ENCODE measurements at regions not wholly inside any gene's neighbourhood (a gene's known extent, or its start where the extent isn't known, plus 50 kb on each side); places are given as distances from the start of the nearest gene placed in this dataset.

GRCh38 chr7:115883629-115884028, 146.9 kb downstream of the TFEC start:
- H3K27me3 Mint-ChIP-seq, result no peaks in the 10 kb centered on the region
- H3K9me3 Mint-ChIP-seq (ENCODE audit: low read depth), result peaks cover 3% of the 10 kb centered on the region
- H3K4me3 Mint-ChIP-seq, result no peak overlapping the region
- H3K4me1 Mint-ChIP-seq (ENCODE audit: low read depth), result no peaks in the 10 kb centered on the region
- H3K36me3 Mint-ChIP-seq, result no peaks in the 10 kb centered on the region
- no peak overlapping the region for H3K27ac Mint-ChIP-seq

- Mint-ChIP-seq H3K9me3 (ENCODE audit: low read depth) (no peaks in the 10 kb centered on the region), H3K4me1 (ENCODE audit: low read depth) (no peaks in the 10 kb centered on the region), H3K27ac (no peak overlapping the region), H3K27me3 (no peaks in the 10 kb centered on the region), H3K36me3 (no peaks in the 10 kb centered on the region), H3K4me3 (no peak overlapping the region)
Observed at GRCh38 chr7:115881476-115881875, 149.1 kb downstream of the TFEC start.

- H3K36me3 Mint-ChIP-seq, result no peaks in the 10 kb centered on the region
Observed at GRCh38 chr7:115879171-115879570, 151.4 kb downstream of the TFEC start.

GRCh38 chr7:115869801-115870200, 160.8 kb downstream of the TFEC start:
- Mint-ChIP-seq H3K9me3 (ENCODE audit: low read depth) (no peaks in the 10 kb centered on the region), H3K4me3 (no peak overlapping the region), H3K27me3 (no peaks in the 10 kb centered on the region), H3K27ac (no peak overlapping the region), H3K36me3 (no peaks in the 10 kb centered on the region), H3K4me1 (ENCODE audit: low read depth) (no peaks in the 10 kb centered on the region)

More at GRCh38 chr7:115879171-115879570, 151.4 kb downstream of the TFEC start:
- Mint-ChIP-seq H3K4me1 (ENCODE audit: low read depth) (no peaks in the 10 kb centered on the region), H3K9me3 (ENCODE audit: low read depth) (no peaks in the 10 kb centered on the region), H3K27me3 (no peaks in the 10 kb centered on the region), H3K27ac (no peak overlapping the region), H3K4me3 (no peak overlapping the region)

GRCh38 chr7:115869190-115869589, 161.4 kb downstream of the TFEC start:
- Mint-ChIP-seq H3K4me1 (ENCODE audit: low read depth) (no peaks in the 10 kb centered on the region), H3K27me3 (no peaks in the 10 kb centered on the region), H3K36me3 (no peaks in the 10 kb centered on the region), H3K27ac (no peak overlapping the region), H3K9me3 (ENCODE audit: low read depth) (no peaks in the 10 kb centered on the region), H3K4me3 (no peak overlapping the region)

GRCh38 chr7:115868369-115868768, 162.2 kb downstream of the TFEC start:
- Mint-ChIP-seq H3K27ac (no peak overlapping the region), H3K4me1 (ENCODE audit: low read depth) (no peaks in the 10 kb centered on the region), H3K4me3 (no peak overlapping the region), H3K36me3 (no peaks in the 10 kb centered on the region), H3K27me3 (no peaks in the 10 kb centered on the region), H3K9me3 (ENCODE audit: low read depth) (no peaks in the 10 kb centered on the region)

GRCh38 chr7:115864082-115864481, 166.5 kb downstream of the TFEC start:
- H3K27ac Mint-ChIP-seq, result no peak overlapping the region
- no peak overlapping the region for H3K4me3 Mint-ChIP-seq
- no peaks in the 10 kb centered on the region for H3K27me3 Mint-ChIP-seq
- H3K36me3 Mint-ChIP-seq, result no peaks in the 10 kb centered on the region
- no peaks in the 10 kb centered on the region for H3K4me1 Mint-ChIP-seq (ENCODE audit: low read depth)
- no peaks in the 10 kb centered on the region for H3K9me3 Mint-ChIP-seq (ENCODE audit: low read depth)

GRCh38 chr7:115851291-115851690, 179.3 kb downstream of the TFEC start:
- Mint-ChIP-seq H3K4me1 (ENCODE audit: low read depth) (no peaks in the 10 kb centered on the region), H3K27me3 (no peaks in the 10 kb centered on the region), H3K36me3 (no peaks in the 10 kb centered on the region), H3K4me3 (no peak overlapping the region), H3K27ac (no peak overlapping the region), H3K9me3 (ENCODE audit: low read depth) (no peaks in the 10 kb centered on the region)

- Mint-ChIP-seq H3K27ac (no peak overlapping the region), H3K27me3 (no peaks in the 10 kb centered on the region), H3K4me3 (no peak overlapping the region), H3K9me3 (ENCODE audit: low read depth) (no peaks in the 10 kb centered on the region), H3K36me3 (no peaks in the 10 kb centered on the region), H3K4me1 (ENCODE audit: low read depth) (no peaks in the 10 kb centered on the region)
Observed at GRCh38 chr7:115850774-115851173, 179.8 kb downstream of the TFEC start.

- Mint-ChIP-seq H3K36me3 (no peaks in the 10 kb centered on the region), H3K4me1 (ENCODE audit: low read depth) (no peaks in the 10 kb centered on the region), H3K9me3 (ENCODE audit: low read depth) (no peaks in the 10 kb centered on the region), H3K27ac (no peak overlapping the region), H3K4me3 (no peak overlapping the region), H3K27me3 (no peaks in the 10 kb centered on the region)
Observed at GRCh38 chr7:115844857-115845256, 185.7 kb downstream of the TFEC start.

GRCh38 chr7:115840702-115841101, 189.9 kb downstream of the TFEC start:
- H3K36me3 Mint-ChIP-seq, result no peaks in the 10 kb centered on the region
- no peaks in the 10 kb centered on the region for H3K9me3 Mint-ChIP-seq (ENCODE audit: low read depth)
- H3K27ac Mint-ChIP-seq, result no peak overlapping the region
- no peak overlapping the region for H3K4me3 Mint-ChIP-seq
- H3K27me3 Mint-ChIP-seq, result no peaks in the 10 kb centered on the region
- no peaks in the 10 kb centered on the region for H3K4me1 Mint-ChIP-seq (ENCODE audit: low read depth)

GRCh38 chr7:115838829-115839228, 191.7 kb downstream of the TFEC start:
- Mint-ChIP-seq H3K4me1 (ENCODE audit: low read depth) (no peaks in the 10 kb centered on the region), H3K4me3 (no peak overlapping the region), H3K27me3 (no peaks in the 10 kb centered on the region), H3K27ac (no peak overlapping the region), H3K36me3 (no peaks in the 10 kb centered on the region), H3K9me3 (ENCODE audit: low read depth) (no peaks in the 10 kb centered on the region)

GRCh38 chr7:115831371-115831770, 199.2 kb downstream of the TFEC start:
- Mint-ChIP-seq H3K4me1 (ENCODE audit: low read depth) (no peaks in the 10 kb centered on the region), H3K27ac (no peak overlapping the region), H3K9me3 (ENCODE audit: low read depth) (no peaks in the 10 kb centered on the region), H3K4me3 (no peak overlapping the region), H3K27me3 (no peaks in the 10 kb centered on the region), H3K36me3 (no peaks in the 10 kb centered on the region)

- no peak overlapping the region for H3K27ac Mint-ChIP-seq
- H3K9me3 Mint-ChIP-seq (ENCODE audit: low read depth), result no peaks in the 10 kb centered on the region
- no peak overlapping the region for H3K4me3 Mint-ChIP-seq
- H3K36me3 Mint-ChIP-seq, result no peaks in the 10 kb centered on the region
- H3K4me1 Mint-ChIP-seq (ENCODE audit: low read depth), result no peaks in the 10 kb centered on the region
- no peaks in the 10 kb centered on the region for H3K27me3 Mint-ChIP-seq
Observed at GRCh38 chr7:115827305-115828045, 203.1 kb downstream of the TFEC start.

GRCh38 chr7:115825456-115826115, 205.0 kb downstream of the TFEC start:
- H3K27ac Mint-ChIP-seq, result no peak overlapping the region
- H3K27me3 Mint-ChIP-seq, result no peaks in the 10 kb centered on the region
- H3K4me1 Mint-ChIP-seq (ENCODE audit: low read depth), result no peaks in the 10 kb centered on the region
- no peaks in the 10 kb centered on the region for H3K9me3 Mint-ChIP-seq (ENCODE audit: low read depth)
- H3K36me3 Mint-ChIP-seq, result no peaks in the 10 kb centered on the region
- no peak overlapping the region for H3K4me3 Mint-ChIP-seq

- Mint-ChIP-seq H3K27ac (no peak overlapping the region), H3K27me3 (no peaks in the 10 kb centered on the region), H3K9me3 (ENCODE audit: low read depth) (no peaks in the 10 kb centered on the region), H3K36me3 (no peaks in the 10 kb centered on the region), H3K4me3 (no peak overlapping the region), H3K4me1 (ENCODE audit: low read depth) (no peaks in the 10 kb centered on the region)
Observed at GRCh38 chr7:115822801-115823200, 207.8 kb downstream of the TFEC start.

Measured in activated naive CD8-positive, alpha-beta T cell (primary cell).